Lower leg skin (tissue), 3 donors: ENCODE measurements at regions not wholly inside any gene's neighbourhood (a gene's known extent, or its start where the extent isn't known, plus 50 kb on each side); places are given as distances from the start of the nearest gene placed in this dataset.

Experiments
- POLR2A ChIP-seq, 2 donors: fragments of 450-650 bp; IDR thresholded peaks; one replicate each; pipeline ENCODE4 v1.6.1; 2016 to 2017; ENCODE audit warnings: antibody characterized with exemption in 2 of 2, mild to moderate bottlenecking in 1 of 2, moderate library complexity in 1 of 2
- TF ChIP-seq, protein P1 (sequence below), 3 donors: fragments of 450-650 bp; IDR thresholded peaks; one replicate each; pipeline ENCODE4 v1.5.1; 2016; ENCODE audit warnings: antibody characterized with exemption in 3 of 3, mild to moderate bottlenecking in 3 of 3, moderate library complexity in 2 of 3

DNA sequence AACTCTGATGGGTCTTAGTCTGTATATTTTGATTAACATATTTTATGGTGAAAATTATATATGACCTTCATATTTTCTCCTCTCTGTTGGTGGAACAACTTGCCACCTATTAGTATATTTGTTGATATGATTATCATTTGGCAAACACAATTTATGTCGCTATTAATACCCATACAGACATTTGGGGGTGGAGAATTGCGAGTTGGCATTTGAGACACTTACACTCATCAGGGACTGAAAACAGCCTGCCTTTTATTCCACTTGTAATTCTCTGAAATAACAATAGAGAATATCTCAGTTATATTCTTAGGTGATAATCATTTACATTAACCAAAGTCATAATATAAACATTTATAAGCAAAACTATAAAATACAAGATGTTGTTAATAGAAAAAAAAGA lies 100.5 kb upstream of the RGS18 start:
- no peak for TF ChIP-seq POLR2A (IDR thresholded peaks at IDR 0.05)
- TF ChIP-seq, protein P1, sequence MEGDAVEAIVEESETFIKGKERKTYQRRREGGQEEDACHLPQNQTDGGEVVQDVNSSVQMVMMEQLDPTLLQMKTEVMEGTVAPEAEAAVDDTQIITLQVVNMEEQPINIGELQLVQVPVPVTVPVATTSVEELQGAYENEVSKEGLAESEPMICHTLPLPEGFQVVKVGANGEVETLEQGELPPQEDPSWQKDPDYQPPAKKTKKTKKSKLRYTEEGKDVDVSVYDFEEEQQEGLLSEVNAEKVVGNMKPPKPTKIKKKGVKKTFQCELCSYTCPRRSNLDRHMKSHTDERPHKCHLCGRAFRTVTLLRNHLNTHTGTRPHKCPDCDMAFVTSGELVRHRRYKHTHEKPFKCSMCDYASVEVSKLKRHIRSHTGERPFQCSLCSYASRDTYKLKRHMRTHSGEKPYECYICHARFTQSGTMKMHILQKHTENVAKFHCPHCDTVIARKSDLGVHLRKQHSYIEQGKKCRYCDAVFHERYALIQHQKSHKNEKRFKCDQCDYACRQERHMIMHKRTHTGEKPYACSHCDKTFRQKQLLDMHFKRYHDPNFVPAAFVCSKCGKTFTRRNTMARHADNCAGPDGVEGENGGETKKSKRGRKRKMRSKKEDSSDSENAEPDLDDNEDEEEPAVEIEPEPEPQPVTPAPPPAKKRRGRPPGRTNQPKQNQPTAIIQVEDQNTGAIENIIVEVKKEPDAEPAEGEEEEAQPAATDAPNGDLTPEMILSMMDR (IDR thresholded peaks at IDR 0.05), result no peak
